ENCODE measurements at regions not wholly inside any gene's neighbourhood (a gene's known extent, or its start where the extent isn't known, plus 50 kb on each side); places are given as distances from the start of the nearest gene placed in this dataset.

GRCh38 chr3:72012363-72012762, 227.4 kb upstream of the PROK2 start:
- H3K27ac ChIP-seq: no peak overlapping the region
- no peaks in the 10 kb centered on the region for H3K36me3 ChIP-seq (replicated peaks; ENCODE audit: insufficient read depth, low read depth)
- H3K27me3 ChIP-seq: no peaks in the 10 kb centered on the region
- H3K4me2 ChIP-seq: no peak overlapping the region
- TF ChIP-seq CTCF (IDR thresholded peaks at IDR 0.05; ENCODE audit: poor library complexity) (no peak), EZH2 (IDR thresholded peaks at IDR 0.05; ENCODE audit: borderline replicate concordance) (no peak), EZH2phosphoT487 (IDR thresholded peaks at IDR 0.05; ENCODE audit: low read depth, severe bottlenecking, unreplicated experiment) (no peak)
- no peaks in the 10 kb centered on the region for H4K20me1 ChIP-seq (ENCODE audit: insufficient read depth, poor library complexity, severe bottlenecking)
- no peaks in the 10 kb centered on the region for H3K9me2 ChIP-seq (replicated peaks; ENCODE audit: insufficient read depth)
- WGBS (ENCODE audit: low lambda C conversion rate, missing lambda C conversion rate): 82% methylated on average over 5 of the region's 5 CpGs
- no peak overlapping the region for H2AFZ ChIP-seq
- no peaks in the 10 kb centered on the region for H3K4me1 ChIP-seq (ENCODE audit: insufficient read depth)
- H3K4me3 ChIP-seq: no peak overlapping the region
- H3K9me3 ChIP-seq (ENCODE audit: low read depth): no peaks in the 10 kb centered on the region
- DNase-seq (ENCODE audit: low spot score): no peak
- H3K79me2 ChIP-seq: no peaks in the 10 kb centered on the region

GRCh38 chr3:72011485-72011884, 226.5 kb upstream of the PROK2 start:
- Histone ChIP-seq H3K9me2 (replicated peaks; ENCODE audit: insufficient read depth) (no peaks in the 10 kb centered on the region), H3K36me3 (replicated peaks; ENCODE audit: insufficient read depth, low read depth) (no peaks in the 10 kb centered on the region), H2AFZ (no peak overlapping the region), H3K27ac (no peak overlapping the region), H3K9me3 (ENCODE audit: low read depth) (no peaks in the 10 kb centered on the region), H3K27me3 (no peaks in the 10 kb centered on the region), H4K20me1 (ENCODE audit: insufficient read depth, poor library complexity, severe bottlenecking) (no peaks in the 10 kb centered on the region), H3K79me2 (no peaks in the 10 kb centered on the region), H3K4me2 (no peak overlapping the region), H3K4me3 (no peak overlapping the region), H3K4me1 (ENCODE audit: insufficient read depth) (no peaks in the 10 kb centered on the region)
- no peak for DNase-seq (ENCODE audit: low spot score)
- no peak for TF ChIP-seq CTCF (IDR thresholded peaks at IDR 0.05; ENCODE audit: poor library complexity)
- no peak for TF ChIP-seq EZH2 (IDR thresholded peaks at IDR 0.05; ENCODE audit: borderline replicate concordance)
- TF ChIP-seq EZH2phosphoT487 (IDR thresholded peaks at IDR 0.05; ENCODE audit: low read depth, severe bottlenecking, unreplicated experiment): no peak
- 94% methylated on average over 4 of the region's 4 CpGs for WGBS (ENCODE audit: low lambda C conversion rate, missing lambda C conversion rate)

- no peak for DNase-seq (ENCODE audit: low spot score)
- no peaks in the 10 kb centered on the region for H3K36me3 ChIP-seq (replicated peaks; ENCODE audit: insufficient read depth, low read depth)
- H3K4me1 ChIP-seq (ENCODE audit: insufficient read depth): no peaks in the 10 kb centered on the region
- H3K27ac ChIP-seq: no peak overlapping the region
- no peaks in the 10 kb centered on the region for H3K9me2 ChIP-seq (replicated peaks; ENCODE audit: insufficient read depth)
- no peaks in the 10 kb centered on the region for H3K9me3 ChIP-seq (ENCODE audit: low read depth)
- TF ChIP-seq EZH2 (IDR thresholded peaks at IDR 0.05; ENCODE audit: borderline replicate concordance) (no peak), EZH2phosphoT487 (IDR thresholded peaks at IDR 0.05; ENCODE audit: low read depth, severe bottlenecking, unreplicated experiment) (no peak), CTCF (IDR thresholded peaks at IDR 0.05; ENCODE audit: poor library complexity) (no peak)
- H3K4me3 ChIP-seq: no peak overlapping the region
- H4K20me1 ChIP-seq (ENCODE audit: insufficient read depth, poor library complexity, severe bottlenecking): no peaks in the 10 kb centered on the region
- no peaks in the 10 kb centered on the region for H3K79me2 ChIP-seq
- no peak overlapping the region for H2AFZ ChIP-seq
- WGBS (ENCODE audit: low lambda C conversion rate, missing lambda C conversion rate): 56% methylated on average over 8 of the region's 8 CpGs
- H3K4me2 ChIP-seq: no peak overlapping the region
- H3K27me3 ChIP-seq: no peaks in the 10 kb centered on the region
These were observed 225.0 kb upstream of the PROK2 start for GRCh38 chr3:72009851-72010443.

All from hepatocyte (in vitro differentiated cells).